NCI-H1105 (cell line): ENCODE measurements at regions not wholly inside any gene's neighbourhood (a gene's known extent, or its start where the extent isn't known, plus 50 kb on each side); places are given as distances from the start of the nearest gene placed in this dataset.

Experiments
- DNase-seq: peaks from one replicate; lab custom pipeline; 2025; lab: John Stamatoyannopoulos, UW

DNA sequence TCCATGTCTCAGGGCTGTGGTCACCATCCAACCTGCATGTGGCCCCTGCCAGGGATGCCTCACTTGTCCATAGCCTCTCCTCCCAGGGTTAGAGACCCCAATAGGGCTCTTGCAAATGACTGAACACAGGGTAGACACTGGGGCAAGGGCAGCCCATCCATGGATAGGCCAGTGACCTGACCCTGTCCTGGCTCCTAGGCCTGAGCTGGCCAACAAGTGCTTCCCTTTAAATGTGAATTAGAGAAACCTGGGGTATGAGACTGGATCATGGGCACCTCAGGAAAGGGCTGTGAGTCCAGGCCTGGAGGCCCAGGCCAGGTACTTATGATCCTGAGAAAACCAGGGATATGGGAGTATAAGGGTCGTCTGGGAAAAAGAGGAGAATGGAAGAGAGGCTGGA is 64.5 kb downstream of the COPS8 start:
- no peak for DNase-seq

DNA sequence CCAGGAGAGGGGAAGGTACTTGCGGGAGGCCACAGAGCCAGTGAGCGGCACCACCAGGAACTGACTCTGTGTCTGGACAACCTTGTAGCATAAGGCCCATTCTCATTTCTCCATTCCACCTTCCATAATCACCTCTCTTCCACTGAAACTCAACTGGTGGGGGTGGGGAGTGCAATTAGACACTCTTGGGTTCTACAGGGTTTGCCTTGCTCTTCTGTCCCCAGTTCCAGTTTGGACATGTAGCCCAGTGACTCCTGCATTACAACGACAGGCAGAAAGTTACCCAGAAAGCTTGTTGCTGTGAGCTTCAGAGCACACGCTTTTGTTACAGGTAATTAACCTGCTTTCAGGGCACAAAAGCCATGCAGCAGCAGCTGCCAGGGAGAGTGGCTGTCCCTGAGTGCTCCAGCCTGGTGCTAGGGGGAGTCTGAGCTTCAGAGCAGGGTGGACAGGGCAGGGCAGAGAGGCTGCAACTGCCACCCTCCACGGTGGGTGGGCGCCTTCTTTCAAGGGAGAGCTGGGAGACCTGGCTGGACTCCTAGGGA is 65.2 kb downstream of the COPS8 start:
- DNase-seq: peak; percentile 44

DNA sequence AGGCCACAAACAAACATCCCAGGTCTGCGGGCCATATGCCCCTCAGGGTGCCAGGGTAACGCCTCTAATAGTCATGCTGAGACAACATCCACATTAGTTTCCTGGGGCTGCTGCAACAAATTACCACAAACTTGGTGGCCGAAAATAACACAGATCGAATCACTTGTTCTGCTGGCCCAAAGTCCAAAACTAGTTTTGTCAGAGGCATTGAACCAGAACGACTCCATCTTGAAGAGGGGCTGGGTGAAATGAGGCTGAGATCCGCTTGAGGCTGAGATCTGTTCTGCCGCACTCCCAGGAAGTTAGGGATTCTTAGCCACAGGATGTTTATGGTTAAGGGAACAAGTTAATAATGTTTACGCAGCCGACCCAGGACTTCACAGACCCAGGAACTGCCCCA is 66.7 kb downstream of the COPS8 start:
- DNase-seq: no peak

DNA sequence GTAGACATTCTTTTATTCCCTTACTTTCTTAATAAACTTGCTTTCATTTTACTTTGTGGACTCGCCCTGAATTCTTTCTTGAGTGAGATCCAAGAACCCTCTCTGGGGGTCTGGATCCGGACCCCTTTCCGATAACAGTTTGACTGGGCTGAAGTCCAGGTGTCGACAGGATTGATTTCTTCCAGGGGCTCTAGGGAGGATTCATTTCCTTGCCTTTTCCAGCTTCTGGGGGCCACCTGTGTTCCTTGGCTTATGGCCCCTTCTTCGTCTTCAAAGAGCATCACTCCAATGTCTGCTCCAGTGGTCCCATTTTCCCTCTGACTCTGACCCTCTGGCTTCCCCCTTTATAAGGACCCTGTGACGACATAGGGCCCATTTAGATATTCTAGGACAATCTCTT is 67.5 kb downstream of the COPS8 start:
- no peak for DNase-seq

DNA sequence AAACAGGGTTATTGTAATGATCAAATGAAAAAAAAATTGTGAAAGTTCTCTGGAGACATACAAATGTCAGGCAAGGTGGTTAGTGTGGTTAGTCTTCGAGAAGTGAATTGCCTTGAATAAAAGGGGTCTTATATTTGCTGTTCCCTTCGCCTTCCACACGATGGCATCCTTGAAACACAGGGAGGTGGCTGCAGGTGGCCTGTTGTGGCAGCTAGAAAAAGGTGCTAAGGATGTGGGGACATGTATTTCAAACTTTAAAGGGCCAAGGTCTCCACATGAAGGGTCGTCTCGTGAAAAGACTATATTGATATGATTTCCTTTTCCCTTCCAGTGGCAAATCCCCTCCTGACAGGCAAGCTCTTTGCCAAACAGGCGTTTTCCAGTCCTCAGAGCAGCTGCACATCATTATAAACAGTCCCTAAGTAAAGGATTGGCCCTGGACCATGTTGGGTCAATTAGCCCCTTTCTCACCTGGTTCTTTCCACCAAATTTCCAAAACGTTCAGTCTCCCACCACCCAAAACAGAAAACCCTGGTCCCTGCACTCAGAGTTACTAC is 68.5 kb downstream of the COPS8 start:
- DNase-seq: no peak

DNA sequence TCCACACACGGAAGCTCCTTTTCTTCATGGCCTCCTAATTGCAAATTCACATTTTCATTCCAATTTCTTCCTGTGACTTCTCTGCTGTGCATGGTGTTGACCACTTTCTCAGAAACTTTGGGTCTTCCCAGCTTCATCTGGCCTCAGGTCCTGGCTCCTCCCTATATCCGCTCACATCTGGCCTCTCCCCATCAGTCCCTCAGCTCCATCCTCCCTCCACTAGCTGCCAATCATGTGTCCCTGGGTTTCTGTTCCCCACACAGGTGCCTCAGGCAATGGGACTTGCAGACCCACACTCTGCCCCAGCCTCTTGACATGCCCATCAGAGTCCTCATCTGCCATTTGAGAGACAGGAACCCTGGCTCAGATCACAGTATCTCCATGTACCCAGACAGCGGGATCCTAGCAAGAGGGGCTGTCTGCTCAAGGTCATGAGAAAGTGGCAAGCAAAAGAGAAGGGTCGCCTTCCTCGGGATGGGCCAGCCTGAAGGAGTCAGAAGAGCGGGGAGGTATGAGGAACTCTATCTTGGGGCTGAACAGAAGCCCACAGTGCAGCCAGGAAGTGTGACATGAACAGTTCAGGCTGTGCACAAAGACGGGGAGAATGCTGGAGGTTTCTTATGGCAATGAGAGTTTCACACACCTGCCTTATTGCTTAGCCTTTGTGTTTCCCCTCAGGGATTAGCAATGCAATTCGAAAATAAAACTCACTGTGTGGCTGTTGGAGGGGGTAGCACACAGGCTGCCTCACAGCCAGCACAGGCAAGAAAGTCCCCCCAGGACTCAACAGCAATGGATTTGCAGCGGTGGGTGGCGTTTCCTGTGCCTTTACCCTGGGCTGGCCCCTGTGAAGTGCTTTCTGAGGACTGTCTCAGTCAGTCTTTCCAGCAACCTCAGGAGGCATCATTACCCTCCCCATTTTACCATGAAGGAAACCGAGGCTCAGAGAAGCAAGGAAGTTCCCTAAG is 69.5 kb downstream of the COPS8 start:
- no peak for DNase-seq

DNA sequence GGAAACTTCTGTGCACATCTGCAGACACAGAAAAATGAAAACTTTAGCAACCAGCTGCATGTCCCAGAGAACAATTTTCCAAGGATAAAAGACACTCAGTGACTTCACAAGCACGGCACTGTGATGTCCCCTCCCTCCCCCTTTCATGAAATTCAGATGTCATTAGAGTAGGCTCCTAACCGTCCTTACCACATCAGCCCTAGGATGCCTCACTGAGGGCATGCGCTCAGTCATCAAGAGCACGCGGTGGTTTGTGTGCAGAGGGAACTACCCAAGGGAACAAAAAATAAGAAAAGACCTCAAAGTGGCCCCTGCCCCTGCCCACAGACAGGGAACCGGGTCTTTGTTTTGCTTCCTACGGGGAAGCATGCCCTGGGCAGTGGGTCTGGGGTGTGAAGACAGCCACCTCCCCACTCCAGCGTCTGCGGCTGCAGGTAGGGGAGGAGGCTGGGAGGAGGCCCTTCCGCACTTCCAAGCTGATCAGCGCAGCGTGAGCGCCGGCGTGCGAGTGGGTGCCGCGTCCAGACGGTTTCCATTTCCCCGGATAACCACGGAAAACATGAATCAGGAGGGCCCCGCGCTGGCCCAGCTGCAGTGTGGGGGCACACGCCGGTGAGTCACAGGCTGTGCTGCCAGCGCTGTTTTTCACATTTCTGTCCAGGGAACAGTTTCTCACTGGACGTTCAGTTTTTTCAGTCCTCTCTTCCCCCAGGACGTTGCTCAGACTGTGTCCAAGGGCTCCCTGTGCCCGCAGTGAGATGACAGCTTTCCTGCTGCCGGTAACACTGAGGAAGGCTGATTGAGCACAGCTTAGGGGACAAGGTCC is 70.6 kb downstream of the COPS8 start:
- DNase-seq: no peak

DNA sequence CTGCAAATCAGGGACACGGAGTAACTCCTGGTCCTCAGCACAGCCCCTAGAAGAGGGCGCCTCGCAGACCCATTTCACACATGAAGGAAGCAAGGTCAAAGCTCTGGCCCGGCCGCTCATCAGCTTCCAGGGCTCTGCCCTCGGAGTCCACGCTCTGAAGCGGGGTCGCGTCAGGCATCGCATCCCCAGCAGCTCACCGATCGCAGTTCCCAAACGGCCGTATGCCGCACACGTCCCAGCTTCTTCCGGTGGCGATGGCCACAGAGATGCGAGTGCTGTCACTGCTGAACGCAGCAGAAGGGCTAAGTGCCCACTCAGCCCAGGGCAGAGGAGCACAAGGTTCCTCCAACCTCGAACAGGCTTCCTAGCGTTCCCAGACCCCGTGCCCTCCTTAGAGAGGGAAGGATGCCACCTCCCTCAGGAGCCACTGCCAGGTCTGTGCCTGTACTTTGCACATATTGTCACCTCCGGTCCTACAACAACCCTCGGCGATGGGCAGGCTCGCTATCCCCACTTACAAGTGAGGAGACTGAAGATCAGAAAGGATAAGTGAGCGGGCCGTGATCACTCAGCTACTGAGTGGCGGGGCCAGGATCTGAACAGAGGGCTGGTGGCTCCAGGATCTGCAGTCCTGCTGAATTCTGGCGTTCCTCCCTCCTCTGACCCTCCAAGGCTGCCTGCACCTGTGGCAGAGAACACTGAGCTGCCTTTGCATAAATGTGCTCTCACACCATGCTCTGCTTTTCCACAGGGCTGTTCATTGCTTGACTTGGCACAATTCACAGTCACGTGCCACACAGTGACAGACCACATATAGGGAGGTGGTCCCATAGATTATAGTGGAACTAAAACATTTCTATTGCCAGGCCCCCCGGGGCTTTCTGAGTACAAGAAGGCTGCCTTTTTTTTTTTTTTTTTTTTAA is 71.4 kb downstream of the COPS8 start:
- DNase-seq: no peak

DNA sequence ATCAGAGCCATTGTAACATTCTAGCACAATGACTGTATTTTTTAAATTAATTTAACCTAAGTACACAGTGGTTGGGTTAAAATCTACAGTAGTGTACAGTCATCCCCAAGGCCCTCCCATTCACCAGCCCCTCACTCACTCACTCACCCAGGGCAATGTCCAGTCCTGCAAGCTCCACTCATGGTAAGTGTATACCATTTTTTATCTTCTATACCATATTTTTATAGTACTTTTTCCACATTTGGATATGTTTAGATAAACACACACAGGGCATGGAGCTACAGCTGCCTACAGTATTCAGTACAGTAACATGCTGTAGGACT is 72.1 kb downstream of the COPS8 start:
- DNase-seq: no peak

DNA sequence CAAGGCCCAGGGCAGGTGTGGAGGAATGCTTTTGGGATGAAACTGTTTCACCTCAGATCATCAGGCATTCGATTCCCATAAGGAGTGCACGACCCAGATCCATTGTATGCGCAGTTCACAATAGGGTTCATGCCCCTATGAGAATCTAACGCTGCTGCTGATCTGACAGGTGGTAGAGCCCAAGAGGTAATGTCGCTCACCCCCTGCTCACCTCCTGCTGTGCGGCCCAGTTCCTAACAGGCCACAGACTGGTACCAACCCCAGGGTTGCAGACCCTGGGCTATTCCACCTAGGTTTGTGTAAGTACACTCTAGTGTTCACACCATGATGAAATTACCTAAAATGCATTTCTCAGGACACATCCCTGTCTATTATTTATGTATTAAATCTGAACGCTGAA is 72.5 kb downstream of the COPS8 start:
- no peak for DNase-seq

DNA sequence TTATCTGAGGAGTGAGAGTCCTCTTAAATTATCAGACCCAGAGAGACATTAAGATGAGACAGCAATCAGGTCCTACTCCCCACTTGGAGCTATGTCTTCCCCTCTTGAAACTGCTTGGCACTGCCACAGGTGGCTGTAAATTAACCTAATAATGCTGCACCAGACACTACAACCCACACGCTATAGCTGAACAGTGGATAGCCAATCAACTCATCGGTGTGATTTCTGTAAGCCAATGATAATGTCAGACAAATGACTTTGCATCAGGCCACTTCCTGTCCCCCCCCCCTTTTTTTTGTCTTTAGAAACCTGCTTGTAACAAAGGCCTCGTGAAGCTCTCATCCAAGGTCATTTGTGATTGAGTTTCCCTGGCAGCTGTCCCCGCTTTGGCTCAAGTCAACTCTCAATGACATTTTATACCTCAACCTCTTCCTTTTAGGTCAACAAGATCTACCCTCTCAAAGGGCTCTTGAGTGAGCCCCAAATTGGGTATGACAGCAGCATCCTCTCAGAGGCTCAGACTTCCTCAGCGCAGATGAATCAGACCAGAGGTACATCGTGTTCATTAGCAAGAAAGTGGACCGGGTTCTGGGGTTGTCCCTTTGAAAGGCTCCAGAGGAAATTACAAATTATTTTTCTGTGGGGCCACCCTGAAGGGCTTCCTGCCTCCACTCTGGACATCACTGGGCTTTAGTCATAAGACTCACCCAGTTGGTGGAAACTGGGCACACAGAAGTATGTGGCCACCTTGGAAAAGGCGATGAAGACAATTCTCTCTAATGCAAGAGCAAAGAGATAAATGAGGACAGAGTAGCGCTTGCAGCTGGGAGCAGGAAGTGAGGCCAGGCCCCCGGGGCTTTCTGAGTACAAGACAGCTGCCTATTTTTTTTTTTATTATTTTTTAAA is 73.6 kb downstream of the COPS8 start:
- DNase-seq: no peak

DNA sequence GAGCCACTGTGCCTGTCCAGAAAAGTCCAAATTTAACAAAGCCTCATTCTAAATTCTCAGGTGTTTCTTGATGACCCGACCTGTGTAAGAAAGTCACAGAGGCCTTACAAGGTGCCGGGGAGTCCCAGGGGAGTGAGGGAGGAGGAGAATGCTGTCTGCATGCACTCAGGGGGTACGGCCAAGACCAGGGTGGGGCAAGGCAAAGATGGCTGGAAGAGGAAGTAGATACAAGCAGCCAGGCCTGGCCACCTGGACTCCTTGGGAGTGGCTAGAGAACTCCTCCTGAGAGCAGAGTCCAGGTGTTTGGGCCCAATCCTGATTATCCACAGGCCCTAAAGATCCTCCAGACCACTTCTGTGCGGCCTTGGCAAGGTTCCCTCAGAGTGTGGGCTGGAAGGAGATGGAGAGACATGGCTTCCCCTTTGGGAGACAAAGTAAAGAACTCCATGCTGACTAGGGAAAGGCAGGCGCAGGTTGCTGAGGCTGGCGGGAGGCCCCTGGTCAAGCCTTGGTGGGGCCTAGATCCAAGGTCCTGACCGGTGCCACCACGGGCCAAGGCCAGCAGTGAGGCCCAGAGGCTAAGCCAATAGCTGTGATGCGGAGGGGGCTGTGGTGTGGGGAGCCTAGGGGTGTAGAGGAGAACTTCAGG is 74.7 kb downstream of the COPS8 start:
- no peak for DNase-seq

DNA sequence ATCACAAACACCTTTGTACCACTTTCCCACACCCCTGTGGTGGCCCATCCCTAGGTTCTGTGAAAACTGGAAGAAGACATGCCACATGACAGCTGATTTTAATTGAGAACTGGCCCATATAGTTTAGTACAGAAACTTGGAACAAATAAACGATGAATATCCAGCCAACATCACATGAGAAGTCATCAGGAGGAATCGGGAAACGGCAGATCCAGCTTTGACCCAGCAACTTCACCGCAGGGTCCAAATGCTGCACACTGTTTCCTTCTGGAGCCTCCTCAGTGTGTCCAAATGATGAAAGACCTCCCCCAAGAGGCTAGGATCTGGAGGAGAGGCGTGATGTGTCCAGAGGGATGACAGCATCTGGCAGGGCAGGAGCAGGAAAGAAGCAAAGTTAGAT is 75.5 kb downstream of the COPS8 start:
- no peak for DNase-seq

DNA sequence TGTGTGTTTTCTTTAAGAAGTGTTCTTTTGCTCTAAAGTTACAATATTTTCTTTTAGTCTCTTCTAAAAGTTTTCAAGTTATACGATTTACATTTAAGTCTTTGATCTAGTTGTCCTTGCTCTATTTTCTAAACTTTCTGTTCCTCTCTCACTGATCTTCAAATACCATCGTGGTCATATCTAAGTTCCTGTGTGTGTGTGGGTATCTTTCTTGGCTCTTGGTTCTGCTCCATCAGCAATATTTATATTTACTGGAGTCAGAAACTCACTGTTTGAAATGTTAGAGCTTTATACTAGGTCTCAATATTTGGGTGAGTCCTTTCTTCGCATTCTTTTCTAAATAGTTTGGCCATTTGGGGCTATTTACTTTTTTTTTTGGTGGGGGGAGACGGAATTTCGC is 77.3 kb downstream of the COPS8 start:
- DNase-seq: no peak

DNA sequence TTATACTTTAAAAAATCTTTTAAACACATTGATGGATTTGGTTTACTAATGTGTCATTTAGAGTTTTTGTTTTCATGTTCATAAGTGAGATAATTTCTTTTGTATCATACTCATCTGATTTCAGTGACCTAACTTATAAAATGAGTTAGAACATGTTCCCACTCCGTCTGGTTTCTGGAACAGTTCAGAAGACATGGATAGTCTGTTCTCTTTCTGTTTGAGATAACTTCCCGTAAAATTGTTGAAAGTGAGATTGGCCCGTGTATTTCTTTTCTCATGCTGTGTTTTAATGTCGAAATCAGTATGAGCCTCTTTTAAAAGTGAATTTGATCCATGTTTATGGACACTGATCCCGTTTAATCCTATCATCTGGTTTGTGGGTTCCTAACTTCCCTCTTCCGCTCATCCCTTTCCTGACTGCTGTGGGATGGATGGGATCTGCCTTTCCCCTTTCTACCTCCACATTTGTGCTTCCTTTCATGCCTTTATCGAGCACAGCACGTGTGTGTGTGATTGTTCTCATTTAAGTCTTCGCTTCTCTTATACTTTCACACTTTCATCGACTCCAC is 78.9 kb downstream of the COPS8 start:
- DNase-seq: no peak

DNA sequence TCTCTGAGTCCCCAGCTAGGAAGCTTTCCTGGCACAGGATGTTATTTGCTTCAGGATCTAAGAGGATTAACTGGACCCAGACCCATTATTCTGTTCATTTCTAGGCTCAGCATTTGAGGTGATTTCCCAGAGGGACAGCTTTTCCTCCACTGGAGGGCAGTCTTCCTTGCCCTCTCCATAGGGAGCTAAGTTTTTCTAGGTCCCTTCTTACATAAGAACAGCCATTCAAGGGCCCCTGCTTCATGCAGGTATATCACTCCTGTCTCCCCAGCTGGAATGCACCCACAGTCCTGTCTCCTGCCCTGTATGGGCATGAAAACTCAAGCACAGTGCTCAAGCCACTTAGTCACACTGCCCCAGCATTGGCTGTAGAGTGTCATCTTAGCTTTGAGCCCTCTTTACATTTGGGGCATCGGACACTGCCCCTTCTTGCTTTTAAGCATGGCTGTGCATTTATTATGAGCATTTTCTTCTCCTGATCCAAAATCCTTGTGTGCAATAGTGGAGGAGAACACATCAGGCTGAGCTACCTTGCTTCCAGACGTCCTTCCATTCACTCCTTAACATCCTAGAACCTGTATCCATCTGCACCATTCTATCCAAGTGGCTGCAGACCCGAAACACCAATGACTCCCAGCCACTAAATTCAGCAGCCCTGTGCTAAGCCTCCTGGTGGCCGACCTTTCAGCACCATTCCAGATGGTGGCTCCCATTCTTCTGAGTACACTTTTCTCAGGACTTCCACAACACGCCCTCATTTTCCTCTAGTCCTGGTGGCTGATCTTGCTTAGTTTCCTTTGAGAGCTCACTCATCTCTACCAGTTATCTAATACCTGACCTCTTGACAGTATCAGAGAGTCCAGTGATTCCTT is 80.0 kb downstream of the COPS8 start:
- no peak for DNase-seq

DNA sequence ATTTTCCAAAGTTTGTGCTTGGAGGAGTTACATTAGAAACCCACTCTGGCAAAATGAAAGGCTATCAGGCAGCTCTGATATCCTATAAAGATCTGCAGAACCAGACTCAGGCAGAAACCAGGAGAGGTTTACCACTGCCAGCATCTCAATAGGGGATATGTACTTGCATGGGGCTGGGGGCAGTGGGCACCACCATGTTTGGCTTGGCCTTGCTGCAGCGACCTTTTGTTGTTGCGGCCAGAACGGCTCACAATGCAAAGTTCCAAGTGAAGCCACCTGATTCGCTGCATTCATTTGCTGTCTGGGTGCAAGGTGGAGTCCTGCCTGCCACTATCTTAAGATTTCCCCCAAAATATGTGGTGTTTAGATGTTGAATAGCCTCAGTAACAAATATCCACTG is 81.3 kb downstream of the COPS8 start:
- no peak for DNase-seq

DNA sequence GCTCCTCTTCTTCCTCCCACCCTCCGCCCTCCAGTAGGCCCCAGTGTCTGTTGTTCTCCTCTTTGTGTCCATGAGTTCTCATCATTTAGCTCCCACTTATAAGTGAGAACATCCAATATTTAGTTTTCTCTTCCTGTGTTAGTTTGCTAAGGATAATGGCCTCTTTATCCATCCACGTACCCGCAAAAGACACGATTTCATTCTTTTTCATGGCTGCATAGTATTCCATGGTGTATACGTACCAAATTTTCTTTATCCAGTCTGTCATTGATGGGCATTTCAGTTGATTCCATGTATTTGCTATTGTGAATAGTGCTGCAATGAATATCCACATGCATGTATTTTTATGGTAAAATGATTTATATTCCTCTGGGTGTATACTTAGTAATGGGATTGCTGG is 82.2 kb downstream of the COPS8 start:
- DNase-seq: no peak

DNA sequence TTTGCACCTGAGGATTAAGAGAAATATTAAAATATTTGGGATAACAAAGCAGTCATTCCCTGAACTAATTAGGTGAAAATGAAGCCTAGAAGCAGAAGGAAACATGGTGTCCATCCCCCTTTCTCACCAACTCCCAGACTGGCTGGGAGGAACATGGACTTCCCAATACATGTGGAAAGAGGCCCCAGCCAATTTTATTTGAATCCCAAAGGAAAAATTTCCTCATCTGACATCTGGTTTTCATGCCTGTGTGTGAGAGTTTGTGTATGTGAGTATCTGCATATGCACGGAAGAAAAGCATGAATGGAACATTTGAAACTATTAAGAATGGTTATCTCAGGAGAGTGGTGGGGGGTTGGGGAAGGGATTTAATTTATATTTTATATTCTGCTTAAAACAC is 84.3 kb downstream of the COPS8 start:
- no peak for DNase-seq
